ENCODE measurements at regions not wholly inside any gene's neighbourhood (a gene's known extent, or its start where the extent isn't known, plus 50 kb on each side); places are given as distances from the start of the nearest gene placed in this dataset.

DNA sequence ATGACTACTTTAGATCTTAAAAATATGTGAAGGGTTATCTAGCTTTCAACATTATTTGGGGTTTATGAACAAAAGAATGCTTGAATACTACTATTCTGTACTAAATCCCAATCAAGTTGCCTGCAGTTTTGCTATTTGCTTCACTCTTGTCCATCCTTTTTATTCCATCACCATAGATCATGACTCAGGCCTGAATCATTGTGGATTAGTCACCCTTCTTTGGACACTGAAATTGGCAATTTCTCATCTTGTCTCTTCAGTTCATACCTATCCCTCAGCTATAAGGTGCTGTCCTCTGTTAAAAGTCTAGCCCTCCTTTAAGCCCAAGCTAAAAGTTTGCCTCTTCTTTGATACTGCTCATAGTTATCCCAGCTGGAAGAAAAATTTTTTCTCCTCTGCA lies 199.1 kb downstream of the CENPW start:
- Histone ChIP-seq H4K91ac (ENCODE audit: low read depth, low read length, poor library complexity) (no peak overlapping the region), H2AFZ (ENCODE audit: low read length) (no peak overlapping the region), H3K4me1 (ENCODE audit: control insufficient read depth in 2 of 2, insufficient read depth in 1 of 2, low read depth in 1 of 2, low read length in 2 of 2) (peaks cover 0 to 2% of the 10 kb centered on the region in 2 donors), H2BK120ac (ENCODE audit: low read depth, low read length) (no peak overlapping the region), H3K27ac (replicated peaks; ENCODE audit: low read length) (no peak overlapping the region), H3K27me3 (ENCODE audit: control insufficient read depth in 3 of 3, insufficient read depth in 3 of 3, low read depth in 1 of 3, low read length in 3 of 3) (no peaks in the 10 kb centered on the region), H2BK12ac (ENCODE audit: low read length) (no peak overlapping the region), H3K18ac (ENCODE audit: low read length) (no peak overlapping the region), H3K4me2 (ENCODE audit: insufficient read depth, low read length, poor library complexity, severe bottlenecking) (no peak overlapping the region), H2BK15ac (ENCODE audit: low read length) (no peak overlapping the region), H3K36me3 (replicated peaks in 1 of 2; ENCODE audit: control insufficient read depth in 2 of 2, insufficient read depth in 2 of 2, low read length in 2 of 2) (no peaks in the 10 kb centered on the region), H2AK5ac (ENCODE audit: low read depth, low read length) (no peak overlapping the region), H3K23ac (ENCODE audit: low read depth, low read length, poor library complexity) (no peak overlapping the region), H3K4me3 (ENCODE audit: low read length in 2 of 2) (no peak overlapping the region), H3K79me1 (ENCODE audit: low read depth, low read length) (no peaks in the 10 kb centered on the region), H2BK5ac (ENCODE audit: low read length) (no peak overlapping the region), H4K8ac (ENCODE audit: low read depth, low read length) (no peak overlapping the region), H3K4ac (ENCODE audit: low read length) (no peak overlapping the region), H3K9ac (ENCODE audit: low read depth, low read length, poor library complexity) (no peak overlapping the region), H3K9me3 (replicated peaks in 1 of 2; ENCODE audit: control insufficient read depth in 2 of 2, insufficient read depth in 1 of 2, low read depth in 1 of 2, low read length in 2 of 2) (no peaks in the 10 kb centered on the region), H3K14ac (ENCODE audit: low read length) (no peak overlapping the region)
- DNase-seq (ENCODE audit: low spot score) = no peak

DNA sequence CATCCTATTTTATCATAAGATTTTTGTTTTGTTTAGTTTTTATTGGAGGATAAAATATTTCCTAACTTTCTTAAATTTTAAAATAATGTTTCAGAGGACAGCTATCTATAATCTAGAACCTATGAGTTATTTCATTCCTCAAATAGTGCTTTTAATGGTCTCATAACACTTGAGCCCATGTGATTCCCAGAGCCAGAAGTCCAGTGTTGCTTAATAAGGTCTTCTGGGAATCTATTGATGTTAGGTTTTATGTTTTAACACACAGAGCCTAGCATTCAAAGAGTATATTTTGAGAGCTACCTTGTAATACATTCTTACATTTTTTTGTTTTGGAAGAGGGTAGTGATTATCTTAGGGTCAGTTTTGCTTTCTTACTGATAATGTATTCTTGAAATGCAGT lies 200.2 kb downstream of the CENPW start:
- no peak overlapping the region for H2BK15ac ChIP-seq (ENCODE audit: low read length)
- H3K4me3 ChIP-seq (ENCODE audit: low read length in 2 of 2) = no peak overlapping the region
- no peak overlapping the region for H2BK12ac ChIP-seq (ENCODE audit: low read length)
- no peak overlapping the region for H3K27ac ChIP-seq (replicated peaks; ENCODE audit: low read length)
- H2AFZ ChIP-seq (ENCODE audit: low read length) = no peak overlapping the region
- H3K23ac ChIP-seq (ENCODE audit: low read depth, low read length, poor library complexity) = no peak overlapping the region
- no peak overlapping the region for H3K9ac ChIP-seq (ENCODE audit: low read depth, low read length, poor library complexity)
- no peak overlapping the region for H4K8ac ChIP-seq (ENCODE audit: low read depth, low read length)
- H3K36me3 ChIP-seq (replicated peaks in 1 of 2; ENCODE audit: control insufficient read depth in 2 of 2, insufficient read depth in 2 of 2, low read length in 2 of 2) = no peaks in the 10 kb centered on the region
- H3K9me3 ChIP-seq (replicated peaks in 1 of 2; ENCODE audit: control insufficient read depth in 2 of 2, insufficient read depth in 1 of 2, low read depth in 1 of 2, low read length in 2 of 2) = no peaks in the 10 kb centered on the region
- H3K27me3 ChIP-seq (ENCODE audit: control insufficient read depth in 3 of 3, insufficient read depth in 3 of 3, low read depth in 1 of 3, low read length in 3 of 3) = no peaks in the 10 kb centered on the region
- no peak overlapping the region for H3K4ac ChIP-seq (ENCODE audit: low read length)
- no peak overlapping the region for H4K91ac ChIP-seq (ENCODE audit: low read depth, low read length, poor library complexity)
- H3K18ac ChIP-seq (ENCODE audit: low read length) = no peak overlapping the region
- no peak overlapping the region for H3K14ac ChIP-seq (ENCODE audit: low read length)
- DNase-seq (ENCODE audit: low spot score) = no peak
- H2BK5ac ChIP-seq (ENCODE audit: low read length) = no peak overlapping the region
- peaks cover 0 to 2% of the 10 kb centered on the region in 2 donors for H3K4me1 ChIP-seq (ENCODE audit: control insufficient read depth in 2 of 2, insufficient read depth in 1 of 2, low read depth in 1 of 2, low read length in 2 of 2)
- H2AK5ac ChIP-seq (ENCODE audit: low read depth, low read length) = no peak overlapping the region
- no peak overlapping the region for H2BK120ac ChIP-seq (ENCODE audit: low read depth, low read length)
- H3K79me1 ChIP-seq (ENCODE audit: low read depth, low read length) = no peaks in the 10 kb centered on the region
- no peak overlapping the region for H3K4me2 ChIP-seq (ENCODE audit: insufficient read depth, low read length, poor library complexity, severe bottlenecking)

DNA sequence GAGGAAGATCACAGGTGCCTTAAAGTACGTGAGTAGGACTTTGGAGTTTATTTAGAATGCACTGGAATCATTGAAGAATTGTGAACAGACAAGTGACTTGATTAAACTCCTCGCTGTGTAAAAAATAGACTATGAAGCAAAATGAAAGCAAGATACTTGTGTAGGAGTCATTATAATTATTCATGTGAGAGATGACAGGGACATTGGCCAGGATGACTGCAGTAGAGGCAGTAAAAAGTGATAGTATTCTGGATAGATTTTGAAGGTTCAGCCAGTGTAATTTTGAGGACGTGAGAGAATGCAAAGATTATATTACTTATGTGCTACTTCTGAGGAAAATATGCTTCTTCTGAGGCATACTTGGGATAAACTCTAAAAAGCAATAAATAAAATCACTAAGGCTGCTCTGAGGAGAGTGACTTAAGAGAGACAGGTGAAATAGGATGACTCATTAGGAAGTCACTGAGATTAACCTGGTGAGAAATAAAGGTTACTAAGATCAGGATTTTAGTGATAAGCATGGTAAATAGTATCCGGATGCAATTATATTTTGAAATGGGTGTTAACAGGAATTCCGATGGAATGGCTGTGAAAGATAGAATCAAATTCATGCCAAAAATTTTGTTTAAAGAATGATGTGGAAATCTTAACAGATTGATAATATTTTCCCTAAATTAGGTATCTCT lies 202.0 kb downstream of the CENPW start:
- Histone ChIP-seq H3K18ac (ENCODE audit: low read length) (no peak overlapping the region), H3K4me2 (ENCODE audit: insufficient read depth, low read length, poor library complexity, severe bottlenecking) (no peak overlapping the region), H3K4me1 (ENCODE audit: control insufficient read depth in 2 of 2, insufficient read depth in 1 of 2, low read depth in 1 of 2, low read length in 2 of 2) (peaks cover 0 to 2% of the 10 kb centered on the region in 2 donors), H3K23ac (ENCODE audit: low read depth, low read length, poor library complexity) (no peak overlapping the region), H2AK5ac (ENCODE audit: low read depth, low read length) (no peak overlapping the region), H3K36me3 (replicated peaks in 1 of 2; ENCODE audit: control insufficient read depth in 2 of 2, insufficient read depth in 2 of 2, low read length in 2 of 2) (no peaks in the 10 kb centered on the region), H3K14ac (ENCODE audit: low read length) (no peak overlapping the region), H2BK120ac (ENCODE audit: low read depth, low read length) (no peak overlapping the region), H4K8ac (ENCODE audit: low read depth, low read length) (no peak overlapping the region), H3K79me1 (ENCODE audit: low read depth, low read length) (no peaks in the 10 kb centered on the region), H3K9me3 (replicated peaks in 1 of 2; ENCODE audit: control insufficient read depth in 2 of 2, insufficient read depth in 1 of 2, low read depth in 1 of 2, low read length in 2 of 2) (no peaks in the 10 kb centered on the region), H4K91ac (ENCODE audit: low read depth, low read length, poor library complexity) (no peak overlapping the region), H2BK12ac (ENCODE audit: low read length) (no peak overlapping the region), H3K27ac (replicated peaks; ENCODE audit: low read length) (no peak overlapping the region), H3K4me3 (ENCODE audit: low read length in 2 of 2) (no peak overlapping the region), H2BK15ac (ENCODE audit: low read length) (no peak overlapping the region), H3K27me3 (ENCODE audit: control insufficient read depth in 3 of 3, insufficient read depth in 3 of 3, low read depth in 1 of 3, low read length in 3 of 3) (no peaks in the 10 kb centered on the region), H3K4ac (ENCODE audit: low read length) (no peak overlapping the region), H2BK5ac (ENCODE audit: low read length) (no peak overlapping the region), H2AFZ (ENCODE audit: low read length) (no peak overlapping the region), H3K9ac (ENCODE audit: low read depth, low read length, poor library complexity) (no peak overlapping the region)
- no CpG with 5 or more reads among the region's 5 CpGs for WGBS, 2 donors (ENCODE audit: extremely low coverage in 2 of 2, insufficient read length in 2 of 2, insufficient replicate concordance in 1 of 2)
- no peak for DNase-seq (ENCODE audit: low spot score)

DNA sequence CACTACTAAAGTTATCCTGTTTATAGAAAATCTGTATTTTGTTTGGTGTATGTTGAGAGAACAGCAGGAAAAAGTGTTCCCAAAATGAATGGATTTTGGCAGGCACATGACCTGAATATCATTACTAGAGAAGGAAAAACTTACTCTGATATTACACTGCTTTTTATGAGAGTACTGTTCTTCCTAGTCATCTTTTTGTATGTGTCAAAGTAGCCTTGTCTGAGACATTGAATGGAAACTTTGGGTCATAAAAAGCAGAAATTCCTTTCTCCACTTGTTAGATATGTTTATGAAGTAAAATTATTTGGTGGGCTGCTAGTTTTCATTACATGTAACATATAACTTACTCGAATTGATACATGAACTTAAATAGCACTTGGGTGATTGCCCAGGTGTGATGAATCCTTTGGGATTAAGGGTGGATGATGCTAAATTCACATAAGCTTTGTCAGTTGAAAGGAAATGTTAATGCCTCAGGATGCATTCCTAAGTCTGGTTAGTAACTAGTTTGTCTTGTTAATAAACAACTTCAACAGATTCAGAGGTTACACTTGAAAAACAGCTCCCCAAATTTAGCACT lies 206.7 kb downstream of the CENPW start:
- no peak overlapping the region for H2AK5ac ChIP-seq (ENCODE audit: low read depth, low read length)
- H3K27me3 ChIP-seq (ENCODE audit: control insufficient read depth in 3 of 3, insufficient read depth in 3 of 3, low read depth in 1 of 3, low read length in 3 of 3) = no peaks in the 10 kb centered on the region
- H3K4ac ChIP-seq (ENCODE audit: low read length) = no peak overlapping the region
- H3K4me2 ChIP-seq (ENCODE audit: insufficient read depth, low read length, poor library complexity, severe bottlenecking) = no peak overlapping the region
- H3K14ac ChIP-seq (ENCODE audit: low read length) = no peak overlapping the region
- H3K9me3 ChIP-seq (replicated peaks in 1 of 2; ENCODE audit: control insufficient read depth in 2 of 2, insufficient read depth in 1 of 2, low read depth in 1 of 2, low read length in 2 of 2) = no peaks in the 10 kb centered on the region
- H3K4me3 ChIP-seq (ENCODE audit: low read length in 2 of 2) = no peak overlapping the region
- no peak overlapping the region for H2BK15ac ChIP-seq (ENCODE audit: low read length)
- DNase-seq (ENCODE audit: low spot score) = no peak
- H4K91ac ChIP-seq (ENCODE audit: low read depth, low read length, poor library complexity) = no peak overlapping the region
- H3K4me1 ChIP-seq (ENCODE audit: control insufficient read depth in 2 of 2, insufficient read depth in 1 of 2, low read depth in 1 of 2, low read length in 2 of 2) = no peaks in the 10 kb centered on the region
- H3K36me3 ChIP-seq (replicated peaks in 1 of 2; ENCODE audit: control insufficient read depth in 2 of 2, insufficient read depth in 2 of 2, low read length in 2 of 2) = no peaks in the 10 kb centered on the region
- no peak overlapping the region for H2BK12ac ChIP-seq (ENCODE audit: low read length)
- no peak overlapping the region for H2BK120ac ChIP-seq (ENCODE audit: low read depth, low read length)
- H3K79me1 ChIP-seq (ENCODE audit: low read depth, low read length) = no peaks in the 10 kb centered on the region
- no peak overlapping the region for H2AFZ ChIP-seq (ENCODE audit: low read length)
- no peak overlapping the region for H4K8ac ChIP-seq (ENCODE audit: low read depth, low read length)
- H3K9ac ChIP-seq (ENCODE audit: low read depth, low read length, poor library complexity) = no peak overlapping the region
- no peak overlapping the region for H3K18ac ChIP-seq (ENCODE audit: low read length)
- no peak overlapping the region for H3K27ac ChIP-seq (replicated peaks; ENCODE audit: low read length)
- no peak overlapping the region for H2BK5ac ChIP-seq (ENCODE audit: low read length)
- WGBS, 2 donors (ENCODE audit: extremely low coverage in 2 of 2, insufficient read length in 2 of 2, insufficient replicate concordance in 1 of 2) = no CpG with 5 or more reads among the region's 1 CpG
- no peak overlapping the region for H3K23ac ChIP-seq (ENCODE audit: low read depth, low read length, poor library complexity)

Data from neuronal stem cell (in vitro differentiated cells).